HG03469 (cell line): ENCODE measurements at regions not wholly inside any gene's neighbourhood (a gene's known extent, or its start where the extent isn't known, plus 50 kb on each side); places are given as distances from the start of the nearest gene placed in this dataset.

ENCODE experiments used
- ATAC-seq: cut with Tn5 transposase; IDR thresholded peaks from one replicate; pipeline ENCODE4 v1.9.1; 2021; ENCODE audit warnings: mild to moderate bottlenecking, moderate library complexity, moderate number of reproducible peaks; ENCODE audit not compliant: unreplicated experiment

DNA sequence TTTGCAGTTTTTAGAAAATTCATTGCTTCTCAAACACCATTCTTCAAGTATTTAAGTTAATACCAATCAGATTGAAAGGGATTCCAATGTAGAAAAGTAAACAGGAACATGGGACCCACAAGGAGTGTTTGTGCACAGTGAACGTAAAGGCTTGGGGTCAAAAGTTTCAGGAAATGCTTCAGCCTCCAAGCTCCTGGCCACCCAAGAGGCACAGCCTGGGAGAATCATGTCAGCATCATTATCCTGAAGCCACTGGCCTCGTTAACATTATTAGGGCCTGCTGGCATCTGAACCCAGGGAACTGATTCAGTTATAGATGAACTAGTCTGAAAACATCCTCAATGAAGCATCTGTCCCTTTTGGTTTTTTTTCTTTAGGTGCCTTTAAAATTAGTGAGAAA is 122.9 kb downstream of the NXNL2 start:
- no peak for ATAC-seq

DNA sequence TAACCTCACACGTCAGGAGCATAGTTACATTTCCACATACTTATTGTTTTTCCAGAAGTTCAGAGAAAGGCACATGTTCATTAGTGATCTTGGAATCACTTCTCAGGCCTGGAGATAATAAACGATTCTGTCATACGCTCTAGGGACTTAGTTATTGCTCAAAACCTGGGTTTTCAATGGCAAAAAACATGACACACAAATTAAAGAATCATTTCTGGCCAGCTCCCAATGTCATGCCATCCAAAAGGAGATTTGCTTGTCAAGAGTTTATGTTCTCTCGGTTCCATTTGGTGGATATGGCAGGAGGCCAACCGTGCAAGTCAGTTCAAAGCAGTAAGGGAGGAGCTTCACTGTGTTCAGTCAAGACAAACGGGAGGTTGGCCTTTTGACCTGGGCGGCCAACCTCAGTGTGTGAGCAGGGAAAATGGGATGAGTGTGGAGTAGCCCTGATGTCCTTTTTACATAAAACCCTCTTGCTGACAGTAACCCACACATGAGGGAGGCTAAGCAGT is 123.4 kb downstream of the NXNL2 start:
- no peak for ATAC-seq

DNA sequence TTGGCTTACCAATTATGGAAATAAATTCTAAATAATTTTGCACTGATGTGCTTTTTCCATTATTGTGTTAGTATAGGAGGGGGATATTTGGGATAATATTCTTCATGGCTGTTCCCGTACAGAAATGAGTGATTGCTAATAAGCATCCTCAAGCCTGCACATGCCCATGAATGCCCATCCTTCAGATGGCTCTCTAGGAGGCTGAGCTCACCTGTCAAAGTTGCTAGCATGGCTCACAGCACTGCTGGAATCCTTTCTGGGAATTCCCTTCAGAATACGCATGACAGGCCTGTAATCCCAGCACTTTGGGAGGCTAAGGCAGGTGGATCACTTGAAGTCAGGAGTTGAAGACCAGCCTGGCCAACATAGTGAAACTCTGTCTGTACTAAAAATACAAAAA is 124.1 kb downstream of the NXNL2 start:
- ATAC-seq, result no peak

DNA sequence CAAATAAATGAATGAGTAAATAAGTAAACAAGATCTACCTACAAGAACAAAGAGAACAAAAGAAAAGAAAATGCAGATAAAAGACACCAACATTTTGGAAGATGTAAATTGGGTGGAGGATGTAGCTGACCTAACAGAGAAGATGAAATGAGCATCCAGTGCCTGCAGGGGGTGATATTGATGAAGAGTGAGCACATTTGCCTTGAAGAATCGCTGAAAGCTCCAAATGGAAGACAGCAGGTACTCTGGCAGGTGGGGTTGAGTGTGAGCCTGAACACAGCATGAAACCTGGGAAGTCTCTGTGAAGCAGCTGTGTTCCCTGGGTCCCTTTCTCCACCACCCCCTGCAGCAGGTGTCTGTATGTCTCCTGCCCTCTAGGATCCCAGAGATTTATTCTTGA is 125.6 kb downstream of the NXNL2 start:
- no peak for ATAC-seq

DNA sequence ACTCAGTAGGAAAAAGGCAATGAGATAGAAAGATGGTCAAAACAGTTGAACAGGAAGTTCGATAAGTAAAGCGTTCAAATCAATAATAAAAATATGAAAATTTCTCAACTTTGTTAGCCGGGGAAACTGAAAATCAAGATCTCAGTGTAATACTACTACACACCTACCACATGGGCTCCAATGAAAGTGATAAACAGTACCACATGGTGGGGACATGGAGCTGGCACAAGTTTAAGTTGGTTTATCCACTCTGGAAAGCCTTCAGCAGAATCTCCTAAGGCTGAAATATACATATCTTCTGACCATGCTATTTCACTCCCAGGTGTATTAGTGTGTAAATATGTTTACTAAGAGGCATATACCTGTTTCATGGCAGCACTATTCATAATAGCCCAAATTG is 126.8 kb downstream of the NXNL2 start:
- no peak for ATAC-seq

DNA sequence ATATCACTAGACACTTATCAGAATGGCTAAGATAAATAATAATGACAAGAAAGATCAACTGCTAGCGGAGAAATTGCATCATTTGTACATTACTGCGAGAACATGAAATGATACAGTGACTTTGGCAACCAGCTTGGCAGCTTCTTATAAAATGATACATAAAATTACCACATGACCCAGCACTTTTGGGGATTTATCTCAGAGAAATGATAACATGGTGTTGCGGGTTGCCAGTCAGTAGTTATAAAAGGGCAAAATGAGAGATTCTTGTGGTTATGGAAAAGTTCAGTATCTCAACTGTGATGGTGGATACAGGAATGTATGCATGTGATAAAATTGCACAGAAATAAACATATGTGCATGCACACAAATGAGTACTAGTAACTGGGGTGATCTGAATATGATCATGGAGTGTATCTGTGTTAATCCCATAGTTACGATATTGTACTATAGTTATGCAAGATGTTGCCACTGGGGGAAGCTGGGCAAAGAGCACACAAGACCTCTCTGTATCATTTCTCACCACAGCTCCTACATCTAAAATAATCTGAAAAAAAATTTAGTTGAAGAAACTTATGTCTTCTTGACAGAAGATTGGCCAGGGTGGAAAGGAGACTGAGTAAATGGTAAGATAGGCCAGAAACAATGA is 128.9 kb downstream of the NXNL2 start:
- no peak for ATAC-seq

GRCh38 chr9:88664773-88665172 is 129.8 kb downstream of the NXNL2 start:
- ATAC-seq, result no peak

GRCh38 chr9:88672874-88673689 is 138.1 kb downstream of the NXNL2 start:
- no peak for ATAC-seq

DNA sequence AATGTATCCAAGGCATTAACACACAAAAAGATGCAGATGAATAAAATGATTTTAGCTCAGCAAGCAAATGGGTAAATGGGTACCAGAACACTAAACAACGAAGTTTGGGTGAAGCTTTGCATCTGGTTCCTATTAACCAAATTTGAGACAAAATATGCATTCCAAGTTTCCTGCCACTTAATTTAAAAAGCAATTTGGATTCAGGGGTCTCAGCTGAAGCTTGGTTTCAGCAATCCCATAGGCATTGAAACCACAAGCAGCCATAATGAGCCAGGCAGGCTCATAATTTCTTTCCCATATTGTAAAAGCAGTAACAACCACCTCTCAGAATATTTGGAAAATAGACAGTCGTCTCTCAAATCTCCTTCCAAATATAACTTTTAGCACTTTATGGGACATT is 138.9 kb downstream of the NXNL2 start:
- ATAC-seq, result no peak

DNA sequence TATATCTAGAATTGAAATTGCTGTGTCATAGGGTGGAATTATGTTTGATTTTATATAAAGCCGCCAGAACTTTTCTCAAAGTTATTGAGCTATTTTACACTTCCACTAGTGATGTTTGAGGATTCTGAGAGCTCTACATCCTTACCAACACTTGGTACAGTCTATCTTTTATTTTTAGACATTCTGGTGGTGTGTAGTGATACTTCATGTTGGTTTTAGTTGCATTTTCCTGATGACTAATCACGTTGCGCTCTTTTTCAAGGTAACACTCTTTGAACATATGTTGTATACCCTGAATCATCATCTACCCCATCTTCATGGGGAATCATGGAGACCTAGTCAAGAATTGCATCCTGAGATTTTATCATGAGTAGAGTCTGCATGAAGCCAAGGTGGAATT is 141.7 kb downstream of the NXNL2 start:
- ATAC-seq, result no peak

DNA sequence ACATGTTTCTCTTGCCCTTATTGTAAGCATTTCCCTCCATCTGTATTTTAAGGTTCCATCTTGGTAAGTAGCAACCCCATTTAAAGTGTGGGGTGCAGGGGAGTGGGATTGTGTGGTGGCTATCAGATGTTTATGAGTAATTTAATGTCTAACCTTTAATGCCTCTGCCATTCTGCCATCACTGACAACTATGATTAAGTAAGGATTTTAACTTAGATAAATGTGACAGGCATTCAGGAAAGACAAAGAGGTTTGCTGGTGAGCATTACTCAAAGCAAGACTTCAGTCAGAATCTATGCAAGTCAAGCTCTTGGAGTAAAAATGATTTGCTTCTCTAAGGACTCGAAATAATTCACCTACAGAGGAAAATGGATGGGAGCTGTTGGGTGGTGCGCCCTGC is 143.0 kb downstream of the NXNL2 start:
- no peak for ATAC-seq

- no peak for ATAC-seq
Observed at GRCh38 chr9:88678431-88678830, 143.5 kb downstream of the NXNL2 start.

GRCh38 chr9:88680041-88680440 is 145.1 kb downstream of the NXNL2 start:
- ATAC-seq, result no peak

DNA sequence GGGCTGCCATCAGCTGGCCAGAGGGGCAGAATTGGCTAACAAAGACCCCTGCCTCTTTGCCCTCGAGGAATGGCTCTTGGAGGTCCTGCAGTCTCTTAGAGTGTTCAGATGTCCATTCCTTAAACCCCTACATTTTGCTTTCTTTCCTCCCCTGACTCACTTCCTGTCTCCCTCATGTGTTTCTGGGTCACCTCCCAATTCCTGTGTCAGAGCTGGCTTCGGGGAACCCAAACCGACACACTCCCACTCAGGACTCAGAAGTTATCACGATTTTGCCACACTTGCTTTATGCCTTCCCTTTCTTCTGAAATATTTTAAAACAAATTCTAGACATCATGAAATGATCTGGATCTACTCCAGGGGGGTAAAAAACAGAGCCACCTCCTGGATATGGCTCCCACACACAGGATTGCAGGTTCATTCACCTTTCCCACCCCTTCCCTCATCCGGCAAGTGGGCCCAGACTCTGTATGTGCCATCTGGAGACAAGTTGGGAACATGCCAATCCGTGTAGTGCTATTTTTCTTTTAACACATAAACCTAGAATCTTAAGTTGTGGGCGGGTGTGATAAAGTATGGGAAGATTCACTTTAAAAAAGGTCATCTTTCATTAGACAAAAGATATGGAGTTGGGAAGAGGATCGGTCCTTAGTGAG is 145.7 kb downstream of the NXNL2 start:
- no peak for ATAC-seq

DNA sequence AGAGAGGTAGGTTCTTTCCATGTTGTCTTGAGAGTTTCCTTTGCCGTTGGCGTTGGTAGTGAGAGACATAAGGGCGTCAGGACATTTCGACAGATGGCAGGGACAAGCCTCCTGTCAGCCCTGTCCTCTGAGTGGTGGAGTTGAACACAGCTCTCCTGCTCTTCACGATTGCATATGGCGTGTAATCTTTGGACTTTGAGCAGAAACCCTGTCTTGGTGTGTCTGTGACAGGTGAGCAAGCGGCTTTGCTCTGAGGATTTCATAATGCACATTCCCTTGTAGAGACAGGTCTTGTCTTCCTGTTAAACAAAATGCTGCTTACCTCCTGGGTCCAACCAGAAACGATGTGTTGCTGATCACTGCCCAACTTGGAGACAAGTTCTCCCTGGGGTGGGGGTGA is 146.5 kb downstream of the NXNL2 start:
- ATAC-seq, result no peak

DNA sequence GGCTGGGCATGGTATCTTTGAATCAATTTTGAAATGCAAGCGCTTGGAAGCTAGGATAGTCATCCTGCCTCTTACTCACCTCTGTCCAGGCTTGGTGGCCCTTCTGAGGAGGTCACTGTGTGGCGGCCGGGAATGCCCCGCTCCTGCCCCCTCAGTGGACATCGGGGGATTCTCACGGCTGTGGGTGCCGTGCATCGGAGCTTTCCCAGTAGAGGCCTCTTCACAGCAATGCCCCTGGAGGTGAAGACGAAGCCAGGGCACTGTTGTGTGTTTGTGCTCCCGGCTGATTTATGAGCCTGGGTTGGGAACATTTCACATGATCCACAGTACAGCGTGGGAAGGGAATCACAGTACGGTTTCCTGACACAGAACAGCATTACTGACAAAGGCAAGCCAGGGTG is 147.5 kb downstream of the NXNL2 start:
- ATAC-seq, result no peak

- no peak for ATAC-seq
Observed at GRCh38 chr9:88684046-88684445, 149.1 kb downstream of the NXNL2 start.

DNA sequence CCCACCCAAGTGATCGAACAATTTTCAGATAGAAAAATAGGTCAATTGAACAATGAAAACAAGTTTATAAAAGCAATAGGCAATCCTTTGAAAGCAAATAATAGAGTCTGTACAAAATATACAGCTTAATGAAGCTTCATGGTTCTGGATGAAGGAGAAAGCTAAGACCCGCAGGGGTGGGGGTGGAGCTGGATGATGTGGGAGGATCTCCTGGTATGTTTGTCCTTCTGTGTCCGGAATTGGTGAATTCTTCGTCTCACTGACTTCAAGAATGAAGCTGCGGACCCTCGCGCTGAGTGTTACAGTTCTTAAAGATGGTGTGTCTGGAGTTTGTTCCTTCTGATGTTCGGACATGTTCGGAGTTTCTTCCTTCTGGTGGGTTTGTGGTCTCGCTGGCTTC is 149.9 kb downstream of the NXNL2 start:
- no peak for ATAC-seq

- no peak for ATAC-seq
Observed at GRCh38 chr9:88685966-88686365, 151.0 kb downstream of the NXNL2 start.

DNA sequence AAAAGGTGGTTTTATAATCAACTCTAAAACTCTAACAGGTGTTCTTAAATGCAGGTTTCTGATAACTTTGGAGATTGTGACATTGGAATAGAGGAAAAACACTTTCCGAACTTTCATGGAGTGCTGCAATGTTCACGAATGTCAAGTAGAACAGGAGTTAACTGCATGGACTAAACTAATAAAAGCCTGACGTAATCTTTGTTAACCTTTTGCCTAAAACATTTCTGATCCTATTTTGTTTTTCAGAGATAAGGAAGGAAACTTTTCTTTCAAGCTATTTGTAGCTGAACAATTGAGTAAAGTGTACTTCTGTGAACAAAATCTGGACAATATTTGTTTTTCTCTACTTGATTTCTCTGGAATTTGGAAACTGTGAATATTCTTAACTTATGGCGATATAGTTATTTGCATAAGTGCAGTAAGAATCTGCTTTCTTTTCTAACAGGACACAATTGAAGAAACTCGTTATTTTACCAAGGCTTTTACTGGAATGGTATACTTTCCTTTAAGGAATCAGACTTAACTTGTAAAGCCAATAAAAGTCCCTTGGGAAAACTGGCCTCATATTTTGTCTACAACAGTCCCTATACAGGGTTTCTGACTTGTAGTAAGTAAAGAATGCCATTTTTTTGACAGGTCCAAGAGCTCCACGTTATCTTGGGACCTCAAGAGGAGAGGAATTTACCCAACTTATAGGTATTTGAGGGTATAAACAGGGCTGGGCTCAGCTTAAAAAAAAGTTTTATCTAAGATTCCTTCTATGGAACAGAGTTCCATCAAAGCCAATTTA is 154.7 kb downstream of the NXNL2 start:
- ATAC-seq, result no peak

DNA sequence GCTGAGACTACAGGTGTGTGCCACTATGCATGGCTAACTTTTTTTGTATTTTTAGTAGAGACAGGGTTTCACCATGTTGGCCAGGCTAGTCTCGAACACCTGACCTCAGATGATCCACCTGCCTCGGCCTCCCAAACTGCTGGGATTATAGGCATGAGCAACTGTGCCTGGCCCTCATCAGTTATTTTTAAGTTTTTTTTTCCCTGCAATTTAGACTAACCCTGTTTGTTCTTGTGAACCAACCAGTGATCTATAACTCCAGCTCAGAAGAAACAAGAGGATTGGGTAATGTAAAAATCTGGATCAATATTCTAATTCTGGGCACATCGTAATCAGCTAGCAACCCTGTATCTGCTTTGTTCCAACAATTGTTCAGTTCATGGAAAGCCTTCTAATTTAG is 155.7 kb downstream of the NXNL2 start:
- ATAC-seq, result no peak
